OCI-LY3 (cell line): ENCODE measurements at regions not wholly inside any gene's neighbourhood (a gene's known extent, or its start where the extent isn't known, plus 50 kb on each side); places are given as distances from the start of the nearest gene placed in this dataset.

ENCODE experiments used
- CTCF ChIP-seq: fragments of 200-600, 300-600 bp; sonication (generic); IDR thresholded peaks from 2 replicates; pipeline ENCODE4 v1.5.1; 2014; ENCODE audit warnings: antibody characterized with exemption, low read length, low read depth
- EZH2phosphoT487 ChIP-seq: fragments of 200-600 bp; shearing (Covaris generic); IDR thresholded peaks from 2 replicates; pipeline ENCODE4 v1.6.1; 2018; ENCODE audit warnings: antibody characterized with exemption, mixed run types, low read depth

- TF ChIP-seq CTCF (no peak), EZH2phosphoT487 (no peak)
These were observed 131.2 kb downstream of the SNAPC1 start for GRCh38 chr14:61893371-61893940.
